HCT116 (cell line): ENCODE measurements at regions not wholly inside any gene's neighbourhood (a gene's known extent, or its start where the extent isn't known, plus 50 kb on each side); places are given as distances from the start of the nearest gene placed in this dataset.

Experiments used
- ATAC-seq: fragments of 200-7000 bp; cut with Tn5 transposase; 2 replicates; pipeline ENCODE4 v1.9.1; 2020; ENCODE audit warnings: mild to moderate bottlenecking, moderate library complexity
- BruUV-seq: library from RNA; stranded (reverse); fragments of 400-500 nt; replicated peaks from 2 replicates; lab custom pipeline; 2021; lab: Mats Ljungman, UMichigan
- CTCF ChIA-PET: fragments of 300-600 bp; sonication (Branson Sonifier 250); formaldehyde crosslinking; loops from one replicate; lab custom pipeline; 2021; ENCODE audit warnings: antibody characterized with exemption; lab: Charles Lee
- POLR2A ChIA-PET: fragments of 300-600, 350-600 bp; sonication (Branson Sonifier 250); formaldehyde crosslinking; loops from one replicate; lab custom pipeline; 2021; ENCODE audit warnings: antibody characterized with exemption; lab: Charles Lee
- RAD21 ChIA-PET, 2 experiments: fragments of 300-600 bp; sonication (Branson Sonifier 250); formaldehyde crosslinking; loops; one replicate each; lab custom pipeline; 2023; ENCODE audit warnings: low total read pairs in 2 of 2; ENCODE audit not compliant: uncharacterized antibody in 2 of 2, unreplicated experiment in 2 of 2, low non-redundant PET in 1 of 2; lab: Charles Lee
- DNase-seq: peaks from one replicate; pipeline ENCODE4 v3.0.0-alpha.2; 2010; ENCODE audit warnings: low read depth, low spot score
- H2AFZ ChIP-seq: fragments of 200-600 bp; shearing (Covaris generic), sonication (generic); 2 replicates; pipeline ENCODE4 v1.6.1; 2017; ENCODE audit warnings: low read depth, mixed run types, mixed read lengths, antibody characterized with exemption, low read length; ENCODE audit not compliant: poor library complexity, severe bottlenecking
- H3K27ac ChIP-seq: 2 replicates; pipeline ENCODE4 v1.5.1; 2012; ENCODE audit warnings: low read depth, low read length
- H3K27me3 ChIP-seq: fragments of 200-600 bp; sonication (generic); 2 replicates; pipeline ENCODE4 v1.6.1; 2016; ENCODE audit warnings: mixed run types, low read length, mixed read lengths; ENCODE audit not compliant: insufficient read depth
- H3K36me3 ChIP-seq, 2 experiments: fragments of 200-500 bp in 1 of 2; fragments of 200-600 bp in 1 of 2; sonication (Bioruptor generic) in 1 of 2; sonication (generic) in 1 of 2; 2 replicates each; pipeline versions ENCODE4 v1.5.1 to v1.6.1; 2014 to 2016; ENCODE audit warnings: low read length in 2 of 2, inconsistent platforms in 1 of 2, mixed read lengths in 1 of 2, mixed run types in 1 of 2; ENCODE audit not compliant: insufficient read depth in 2 of 2, control insufficient read depth in 1 of 2
- H3K4me1 ChIP-seq, 2 experiments: fragments of 200-600 bp in 1 of 2; sonication (generic) in 1 of 2; 2 replicates each; pipeline versions ENCODE4 v1.5.1 to v1.6.1; 2012 to 2017; ENCODE audit warnings: low read length in 2 of 2, inconsistent platforms in 1 of 2, mild to moderate bottlenecking in 1 of 2, mixed read lengths in 1 of 2, mixed run types in 1 of 2, moderate library complexity in 1 of 2; ENCODE audit not compliant: insufficient read depth in 2 of 2, control insufficient read depth in 1 of 2
- H3K4me2 ChIP-seq: fragments of 200-600 bp; sonication (generic); 2 replicates; pipeline ENCODE4 v1.6.1; 2017; ENCODE audit warnings: mixed run types, low read length, mixed read lengths
- H3K4me3 ChIP-seq, 2 experiments: fragments of 200-600 bp in 1 of 2; sonication (generic) in 1 of 2; replicated peaks in 1 of 2; 2 replicates each; pipeline ENCODE4 v1.5.1; 2011 to 2016; ENCODE audit warnings: low read length in 2 of 2, control low read depth in 1 of 2, low read depth in 1 of 2, mild to moderate bottlenecking in 1 of 2, mixed read lengths in 1 of 2, mixed run types in 1 of 2
- H3K79me2 ChIP-seq: fragments of 200-600 bp; sonication (generic); 2 replicates; pipeline ENCODE4 v1.6.1; 2017; ENCODE audit warnings: mild to moderate bottlenecking, mixed run types, low read length, moderate library complexity, mixed read lengths; ENCODE audit not compliant: insufficient read depth
- H3K9ac ChIP-seq: fragments of 200-600 bp; sonication (generic); 2 replicates; pipeline ENCODE4 v1.6.1; 2016; ENCODE audit warnings: low read length, mixed read lengths
- H3K9me2 ChIP-seq: fragments of 200-600 bp; sonication (generic), shearing (Covaris generic); 2 replicates; pipeline ENCODE4 v1.6.1; 2017; ENCODE audit warnings: mixed run types, mild to moderate bottlenecking, moderate library complexity; ENCODE audit not compliant: insufficient read depth
- H3K9me3 ChIP-seq, 2 experiments: fragments of 200-500 bp in 1 of 2; fragments of 200-600 bp in 1 of 2; sonication (Bioruptor generic) in 1 of 2; sonication (generic) in 1 of 2; 2 replicates each; pipeline ENCODE4 v1.6.1; 2014 to 2017; ENCODE audit warnings: low read length in 2 of 2, mixed read lengths in 2 of 2, inconsistent platforms in 1 of 2, low read depth in 1 of 2, mild to moderate bottlenecking in 1 of 2, mixed run types in 1 of 2, moderate library complexity in 1 of 2; ENCODE audit not compliant: control insufficient read depth in 1 of 2, insufficient read depth in 1 of 2
- H4K20me1 ChIP-seq: fragments of 200-600 bp; sonication (generic), shearing (Covaris generic); 2 replicates; pipeline ENCODE4 v1.6.1; 2017; ENCODE audit warnings: mixed run types, mild to moderate bottlenecking, moderate library complexity; ENCODE audit not compliant: insufficient read depth
- CEBPB ChIP-seq: IDR thresholded peaks from 2 replicates; pipeline ENCODE4 v1.6.1; 2012; ENCODE audit warnings: low read depth
- ELF1 ChIP-seq: IDR thresholded peaks from 2 replicates; pipeline ENCODE4 v1.6.1; 2012; ENCODE audit warnings: low read depth, borderline replicate concordance
- EZH2 ChIP-seq: fragments of 200-600 bp; sonication (generic); IDR thresholded peaks from 2 replicates; pipeline ENCODE4 v1.6.1; 2017; ENCODE audit warnings: antibody characterized with exemption, mixed run types
- EZH2phosphoT487 ChIP-seq: fragments of 200-600 bp; IDR thresholded peaks from 2 replicates; pipeline ENCODE4 v1.6.1; 2018; ENCODE audit warnings: antibody characterized with exemption, borderline replicate concordance
- JUND ChIP-seq: IDR thresholded peaks from 2 replicates; pipeline ENCODE4 v1.6.1; 2012
- SIN3A ChIP-seq: IDR thresholded peaks from 2 replicates; pipeline ENCODE4 v1.6.1; 2012; ENCODE audit warnings: low read depth
- ZFX ChIP-seq: fragments of 450-650 bp; IDR thresholded peaks from 2 replicates; pipeline ENCODE4 v1.6.1; 2017
- intact Hi-C: fragments of 100-400 bp; cut with micrococcal nuclease; formaldehyde crosslinking; loops from 2 replicates; pipeline ENCODE4 v1.10.0; 2022

- H4K20me1 ChIP-seq, result no peaks in the 10 kb centered on the region; the same call in 1 of the 2 replicates
- no peaks in the 10 kb centered on the region for H3K36me3 ChIP-seq
- H2AFZ ChIP-seq, result no peak overlapping the region
- intact Hi-C loops, result no loop called here
- no peak overlapping the region for H3K4me3 ChIP-seq
- no TSS peak for BruUV-seq
- ChIA-PET POLR2A (no interaction called here), CTCF (no interaction called here), RAD21 (no interaction called here)
- H3K27me3 ChIP-seq, result no peaks in the 10 kb centered on the region
- no peak for ATAC-seq
- H3K27ac ChIP-seq, result no peak overlapping the region
- H3K9ac ChIP-seq, result no peak overlapping the region
- H3K4me2 ChIP-seq, result no peak overlapping the region
- no peaks in the 10 kb centered on the region for H3K79me2 ChIP-seq
- no peaks in the 10 kb centered on the region for H3K9me2 ChIP-seq
- DNase-seq, result no peak
- TF ChIP-seq EZH2 (no peak), CEBPB (no peak), JUND (no peak), SIN3A (no peak), ELF1 (no peak)
- H3K9me3 ChIP-seq, result no peaks in the 10 kb centered on the region
- no peaks in the 10 kb centered on the region for H3K4me1 ChIP-seq
These were observed 471.3 kb downstream of the PLA2G4A start for GRCh38 chr1:187300081-187300480.

- no peaks in the 10 kb centered on the region for H3K4me1 ChIP-seq
- H3K27me3 ChIP-seq, result no peaks in the 10 kb centered on the region
- ATAC-seq, result no peak
- H3K79me2 ChIP-seq, result no peaks in the 10 kb centered on the region
- H4K20me1 ChIP-seq, result no peaks in the 10 kb centered on the region
- TF ChIP-seq EZH2phosphoT487 (no peak), ZFX (no peak)
- H2AFZ ChIP-seq, result no peak overlapping the region
- no peaks in the 10 kb centered on the region for H3K9me3 ChIP-seq
- H3K36me3 ChIP-seq, result no peaks in the 10 kb centered on the region
- H3K4me2 ChIP-seq, result no peak overlapping the region
- ChIA-PET RAD21 (no interaction called here), POLR2A (no interaction called here), CTCF (no interaction called here)
- no peaks in the 10 kb centered on the region for H3K9me2 ChIP-seq
- no peak overlapping the region for H3K9ac ChIP-seq
- no peak overlapping the region for H3K4me3 ChIP-seq
- H3K27ac ChIP-seq, result no peak overlapping the region
- DNase-seq, result no peak
- no TSS peak for BruUV-seq
- intact Hi-C loops, result no loop called here
These were observed 478.1 kb downstream of the PLA2G4A start for GRCh38 chr1:187306710-187307415.
